H1 (cell line): ENCODE measurements at regions not wholly inside any gene's neighbourhood (a gene's known extent, or its start where the extent isn't known, plus 50 kb on each side); places are given as distances from the start of the nearest gene placed in this dataset.

ENCODE experiments used
- CTCF ChIA-PET: fragments of 300-600 bp; sonication (Branson Sonifier 250); formaldehyde crosslinking; loops from one replicate; lab custom pipeline; 2021; ENCODE audit not compliant: partially characterized antibody; lab: Charles Lee
- POLR2A ChIA-PET: fragments of 300-600 bp; sonication (Branson Sonifier 250); formaldehyde crosslinking; loops from one replicate; lab custom pipeline; 2021; ENCODE audit warnings: inconsistent platforms; ENCODE audit not compliant: partially characterized antibody; lab: Charles Lee
- DNase-seq, 2 experiments: peaks; one replicate each; pipeline versions ENCODE4 v3.0.0 to v3.0.0-alpha.2; 2010 to 2022; ENCODE audit warnings: low spot score in 2 of 2, low read depth in 1 of 2, mixed read lengths in 1 of 2
- FAIRE-seq: peaks from 2 replicates; lab custom pipeline; 2011; peaks lifted over from hg19 to GRCh38; lab: Jason Lieb, UNC
- H2AFZ ChIP-seq: 2 replicates; pipeline ENCODE4 v1.8.1; 2012; ENCODE audit warnings: low read length, inconsistent platforms
- H2AK5ac ChIP-seq: 2 replicates; pipeline ENCODE4 v1.6.1; 2013; ENCODE audit warnings: low read depth, low read length
- H2BK120ac ChIP-seq: replicated peaks from 2 replicates; pipeline ENCODE3; 2013; ENCODE audit warnings: low read depth, low read length, inconsistent platforms
- H2BK12ac ChIP-seq: 2 replicates; pipeline ENCODE4 v1.6.1; 2013; ENCODE audit warnings: low read depth, low read length
- H2BK15ac ChIP-seq: 2 replicates; pipeline ENCODE4 v1.6.1; 2013; ENCODE audit warnings: low read length
- H2BK20ac ChIP-seq: 2 replicates; pipeline ENCODE4 v1.6.1; 2013; ENCODE audit warnings: low read length
- H2BK5ac ChIP-seq: 2 replicates; pipeline ENCODE4 v1.6.1; 2013; ENCODE audit warnings: low read depth, low read length
- H3K14ac ChIP-seq: 2 replicates; pipeline ENCODE4 v1.6.1; 2013; ENCODE audit warnings: inconsistent platforms; ENCODE audit not compliant: insufficient read length
- H3K18ac ChIP-seq: 2 replicates; pipeline ENCODE4 v1.6.1; 2013; ENCODE audit warnings: low read length; ENCODE audit errors: extremely low read depth
- H3K23ac ChIP-seq: 2 replicates; pipeline ENCODE4 v1.6.1; 2013; ENCODE audit warnings: inconsistent platforms; ENCODE audit not compliant: insufficient read length
- H3K23me2 ChIP-seq: 2 replicates; pipeline ENCODE4 v1.6.1; 2013; ENCODE audit warnings: low read depth, low read length
- H3K27ac ChIP-seq: 2 replicates; pipeline ENCODE4 v1.6.1; 2011; ENCODE audit warnings: low read depth, low read length, inconsistent platforms
- H3K27me3 ChIP-seq, 4 experiments: replicated peaks in 1 of 4; 1 replicate in 1 of 4; 2 replicates in 3 of 4; pipeline versions ENCODE4 v1.6.1 to v1.8.1; 2011 to 2013; ENCODE audit warnings: low read length in 3 of 4, mild to moderate bottlenecking in 3 of 4, inconsistent platforms in 2 of 4, mixed read lengths in 2 of 4, moderate library complexity in 1 of 4; ENCODE audit not compliant: control insufficient read depth in 3 of 4, insufficient read depth in 3 of 4; ENCODE audit errors: extremely low read depth in 1 of 4
- H3K36me3 ChIP-seq, 4 experiments: 2 replicates each; pipeline versions ENCODE4 v1.6.1 to v1.8.1; 2011 to 2013; ENCODE audit warnings: mild to moderate bottlenecking in 4 of 4, low read length in 3 of 4, moderate library complexity in 2 of 4, control low read depth in 1 of 4, inconsistent platforms in 1 of 4; ENCODE audit not compliant: insufficient read depth in 4 of 4, control insufficient read depth in 2 of 4
- H3K4ac ChIP-seq: replicated peaks from 2 replicates; pipeline ENCODE3; 2013; ENCODE audit warnings: low read length, low read depth, mixed read lengths, inconsistent platforms; ENCODE audit not compliant: insufficient read length
- H3K4me1 ChIP-seq, 4 experiments: replicated peaks in 1 of 4; 1 replicate in 1 of 4; 2 replicates in 3 of 4; pipeline versions ENCODE4 v1.6.1 to v1.8.1; 2011 to 2013; ENCODE audit warnings: low read length in 3 of 4, inconsistent platforms in 2 of 4, mixed read lengths in 1 of 4; ENCODE audit not compliant: insufficient read depth in 4 of 4, control insufficient read depth in 3 of 4
- H3K4me2 ChIP-seq, 2 experiments: 2 replicates each; pipeline versions ENCODE4 v1.6.1 to v1.8.1; 2011 to 2013; ENCODE audit warnings: low read depth in 2 of 2, low read length in 2 of 2, control low read depth in 1 of 2, inconsistent platforms in 1 of 2, mild to moderate bottlenecking in 1 of 2; ENCODE audit not compliant: insufficient read depth in 1 of 2
- H3K4me3 ChIP-seq, 4 experiments: fragments of 200-600, 300-600 bp in 1 of 4; sonication (generic), shearing (Covaris generic), sonication (Bioruptor Twin) in 1 of 4; 2 replicates each; pipeline versions ENCODE4 v1.5.1 to v1.8.1; 2011 to 2016; ENCODE audit warnings: low read length in 4 of 4, low read depth in 3 of 4, control low read depth in 2 of 4, inconsistent platforms in 2 of 4, mild to moderate bottlenecking in 2 of 4, mixed read lengths in 1 of 4, moderate library complexity in 1 of 4; ENCODE audit not compliant: insufficient read depth in 2 of 4; ENCODE audit errors: extremely low read depth in 1 of 4
- H3K56ac ChIP-seq: replicated peaks from 2 replicates; pipeline ENCODE3; 2013; ENCODE audit warnings: low read depth, mild to moderate bottlenecking, mixed read lengths, low read length, inconsistent platforms; ENCODE audit not compliant: insufficient read length
- H3K79me1 ChIP-seq: 2 replicates; pipeline ENCODE4 v1.6.1; 2013; ENCODE audit warnings: low read depth, low read length, control low read depth
- H3K79me2 ChIP-seq, 2 experiments: 2 replicates each; pipeline versions ENCODE4 v1.6.1 to v1.8.1; 2012 to 2013; ENCODE audit warnings: low read length in 2 of 2, mild to moderate bottlenecking in 2 of 2, inconsistent platforms in 1 of 2; ENCODE audit not compliant: insufficient read depth in 2 of 2, control insufficient read depth in 1 of 2
- H3K9ac ChIP-seq, 4 experiments: replicated peaks in 1 of 4; 1 replicate in 1 of 4; 2 replicates in 3 of 4; pipeline versions ENCODE4 v1.6.1 to v1.8.1; 2011 to 2013; ENCODE audit warnings: low read depth in 3 of 4, low read length in 3 of 4, control low read depth in 2 of 4, mild to moderate bottlenecking in 2 of 4, moderate library complexity in 2 of 4, inconsistent platforms in 1 of 4; ENCODE audit errors: extremely low read depth in 1 of 4
- H3K9me3 ChIP-seq, 2 experiments: 2 replicates each; pipeline versions ENCODE4 v1.6.1 to v1.8.1; 2012 to 2013; ENCODE audit warnings: mild to moderate bottlenecking in 2 of 2, moderate library complexity in 2 of 2, control low read depth in 1 of 2, inconsistent platforms in 1 of 2, low read depth in 1 of 2, low read length in 1 of 2, mixed read lengths in 1 of 2; ENCODE audit not compliant: insufficient read depth in 2 of 2
- H4K20me1 ChIP-seq, 2 experiments: replicated peaks in 1 of 2; 2 replicates each; pipeline versions ENCODE3 to v1.8.1; 2011 to 2013; ENCODE audit warnings: inconsistent platforms in 2 of 2, low read length in 2 of 2, mild to moderate bottlenecking in 1 of 2; ENCODE audit not compliant: insufficient read depth in 2 of 2, control insufficient read depth in 1 of 2
- H4K5ac ChIP-seq: 2 replicates; pipeline ENCODE4 v1.6.1; 2013; ENCODE audit warnings: low read length, low read depth, mixed read lengths, inconsistent platforms; ENCODE audit not compliant: insufficient read length
- H4K8ac ChIP-seq: 2 replicates; pipeline ENCODE4 v1.8.0; 2013; ENCODE audit warnings: mild to moderate bottlenecking, moderate library complexity, low read length, inconsistent platforms; ENCODE audit not compliant: insufficient read depth; ENCODE audit errors: extremely low read depth
- H4K91ac ChIP-seq: replicated peaks from 2 replicates; pipeline ENCODE3; 2013; ENCODE audit warnings: low read length, mixed read lengths, inconsistent platforms; ENCODE audit not compliant: insufficient read length
- BCL11A ChIP-seq, 2 experiments: IDR thresholded peaks; one replicate each; pipeline ENCODE4 v1.6.1; 2011; ENCODE audit warnings: low read depth in 2 of 2, low read length in 2 of 2, mild to moderate bottlenecking in 2 of 2
- FOSL1 ChIP-seq: IDR thresholded peaks from 2 replicates; pipeline ENCODE4 v1.6.1; 2011; ENCODE audit warnings: mild to moderate bottlenecking, low read depth, low read length, moderate library complexity; ENCODE audit not compliant: insufficient read depth
- PHF8 ChIP-seq: fragments of 200-600 bp; sonication (generic); conservative IDR thresholded peaks from 2 replicates; pipeline ENCODE4 v1.7.1; 2012; ENCODE audit warnings: low read depth, mild to moderate bottlenecking, inconsistent platforms, low read length, moderate library complexity
- RBBP5 ChIP-seq: IDR thresholded peaks from 2 replicates; pipeline ENCODE4 v1.7.1; 2012; ENCODE audit warnings: low read depth, mild to moderate bottlenecking, inconsistent platforms, low read length, moderate library complexity, borderline replicate concordance
- SP2 ChIP-seq: IDR thresholded peaks from 2 replicates; pipeline ENCODE4 v1.6.1; 2012; ENCODE audit warnings: mild to moderate bottlenecking, low read length, inconsistent platforms
- YY1 ChIP-seq: IDR thresholded peaks from 2 replicates; pipeline ENCODE4 v1.6.1; 2011; ENCODE audit warnings: low read depth, mild to moderate bottlenecking, low read length
- WGBS, 2 experiments: shearing (Covaris generic) in 1 of 2; methylation state at CpG; one replicate each; pipeline versions ENCODE4 v1.1.6 to v1.1.7; 2013 to 2015; ENCODE audit warnings: low lambda C conversion rate in 2 of 2, mixed read lengths in 2 of 2, inconsistent platforms in 1 of 2, low coverage in 1 of 2, missing lambda C conversion rate in 1 of 2; ENCODE audit not compliant: insufficient replicate concordance in 2 of 2, insufficient coverage in 1 of 2, insufficient read length in 1 of 2; ENCODE audit errors: extremely low coverage in 1 of 2, missing lambda C conversion rate in 1 of 2; 5-methylcytosine and 5-hydroxymethylcytosine counted together

DNA sequence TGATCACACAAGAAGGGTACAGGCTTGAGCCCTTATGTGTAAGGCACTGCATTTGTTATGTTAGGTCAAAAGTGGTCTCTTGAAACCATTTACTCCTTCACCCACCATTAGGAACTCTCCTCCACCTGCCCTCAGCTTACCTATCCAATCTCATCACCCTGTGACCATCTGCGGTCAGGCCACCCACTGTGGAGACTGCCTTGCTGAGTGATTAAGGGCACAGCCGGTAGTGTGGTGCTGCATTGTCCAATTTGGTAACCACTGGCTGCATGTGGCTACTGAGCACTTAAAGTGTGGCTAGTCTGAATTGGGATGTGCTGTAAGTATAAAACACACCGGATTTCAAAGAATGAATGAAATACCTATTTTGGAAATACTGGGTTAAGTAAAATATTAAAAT is 177.1 kb upstream of the PARP11 start:
- FAIRE-seq = no peak
- CTCF ChIA-PET = interaction anchor here (1.0 to 4.4 kb wide), 7 partner anchors 12 to 167 kb away, joined by 3 to 54 read pairs (median 5); no protein-coding TSS in a partner anchor
- TF ChIP-seq PHF8 (no peak), FOSL1 (no peak), BCL11A (IDR thresholded peaks at IDR 0.05; ENCODE audit: low read depth in 2 of 2, low read length in 2 of 2) (no peak), YY1 (no peak), SP2 (no peak), RBBP5 (no peak)

More for the DNA sequence above, 177.1 kb upstream of the PARP11 start:
- H3K4me1 ChIP-seq = peaks cover 0 to 8% (median under 1%) of the 10 kb centered on the region in 4 experiments; a peak in 2 of 7 replicates
- H3K9ac ChIP-seq = no peak overlapping the region
- no peaks in the 10 kb centered on the region for H3K79me2 ChIP-seq
- H3K27ac ChIP-seq = no peak overlapping the region
- no peak overlapping the region for H3K23ac ChIP-seq
- WGBS, 2 experiments = 77% methylated on average over 3 of the region's 3 CpGs; no CpG with 5 or more reads in 1 of the 2 experiments
- H2BK15ac ChIP-seq = no peak overlapping the region
- no peaks in the 10 kb centered on the region for H3K79me1 ChIP-seq
- no peaks in the 10 kb centered on the region for H3K36me3 ChIP-seq
- H3K56ac ChIP-seq = no peak overlapping the region
- H2BK120ac ChIP-seq = no peak overlapping the region
- no peaks in the 10 kb centered on the region for H3K9me3 ChIP-seq
- DNase-seq = peak in 1 of 2 experiments; percentile 33
- no peak overlapping the region for H2AK5ac ChIP-seq
- no peaks in the 10 kb centered on the region for H3K23me2 ChIP-seq
- no peak overlapping the region for H4K8ac ChIP-seq
- no peaks in the 10 kb centered on the region; a peak in 1 of 7 replicates for H3K27me3 ChIP-seq
- no peak overlapping the region for H2AFZ ChIP-seq
- no peak overlapping the region for H3K14ac ChIP-seq
- H4K20me1 ChIP-seq = no peaks in the 10 kb centered on the region
- H3K4me3 ChIP-seq = no peak overlapping the region
- no peak overlapping the region for H4K5ac ChIP-seq
- no peak overlapping the region for H2BK12ac ChIP-seq
- H3K4me2 ChIP-seq = no peak overlapping the region
- no peak overlapping the region for H3K18ac ChIP-seq
- no peak overlapping the region for H4K91ac ChIP-seq
- H2BK20ac ChIP-seq = no peak overlapping the region
- POLR2A ChIA-PET = interaction anchor here (0.6 to 1.5 kb wide), 3 partner anchors 39 to 226 kb away, joined by 3 to 4 read pairs (median 3); no protein-coding TSS in a partner anchor
- H2BK5ac ChIP-seq = no peak overlapping the region
- no peak overlapping the region for H3K4ac ChIP-seq
